IMR-90 (cell line): ENCODE measurements at regions not wholly inside any gene's neighbourhood (a gene's known extent, or its start where the extent isn't known, plus 50 kb on each side); places are given as distances from the start of the nearest gene placed in this dataset.

ENCODE experiments used
- BHLHE40 ChIP-seq: fragments of 150-350 bp; IDR thresholded peaks from 2 replicates; pipeline ENCODE4 v1.6.1; 2016; ENCODE audit warnings: mild to moderate bottlenecking, low read depth, low read length
- CTCF ChIP-seq: conservative IDR thresholded peaks from 2 replicates; pipeline ENCODE4 v1.5.1; 2012; ENCODE audit warnings: mild to moderate bottlenecking, low read depth, low read length, improper control_type of control experiment
- MAFK ChIP-seq: IDR thresholded peaks from 2 replicates; pipeline ENCODE4 v1.6.1; 2012; ENCODE audit warnings: low read depth, low read length, improper control_type of control experiment
- MAZ ChIP-seq: IDR thresholded peaks from 2 replicates; pipeline ENCODE4 v1.6.1; 2012; ENCODE audit warnings: low read depth, mild to moderate bottlenecking, low read length, improper control_type of control experiment, moderate library complexity, borderline replicate concordance
- MXI1 ChIP-seq: IDR thresholded peaks from 2 replicates; pipeline ENCODE4 v1.6.1; 2012; ENCODE audit warnings: low read depth, mild to moderate bottlenecking, low read length, moderate library complexity, borderline replicate concordance
- POLR2A ChIP-seq: IDR thresholded peaks from 2 replicates; pipeline ENCODE4 v1.6.1; 2012; ENCODE audit warnings: mild to moderate bottlenecking, low read depth, low read length
- SMC3 ChIP-seq: fragments of 150-350 bp; IDR thresholded peaks from 2 replicates; pipeline ENCODE4 v1.6.1; 2016; ENCODE audit warnings: low read depth, mild to moderate bottlenecking, antibody characterized with exemption, low read length, moderate library complexity
- TF ChIP-seq, protein P1 (sequence below): fragments of 150-350 bp; IDR thresholded peaks from 2 replicates; pipeline ENCODE4 v1.6.1; 2017; ENCODE audit warnings: mild to moderate bottlenecking, antibody characterized with exemption, low read length, low read depth

DNA sequence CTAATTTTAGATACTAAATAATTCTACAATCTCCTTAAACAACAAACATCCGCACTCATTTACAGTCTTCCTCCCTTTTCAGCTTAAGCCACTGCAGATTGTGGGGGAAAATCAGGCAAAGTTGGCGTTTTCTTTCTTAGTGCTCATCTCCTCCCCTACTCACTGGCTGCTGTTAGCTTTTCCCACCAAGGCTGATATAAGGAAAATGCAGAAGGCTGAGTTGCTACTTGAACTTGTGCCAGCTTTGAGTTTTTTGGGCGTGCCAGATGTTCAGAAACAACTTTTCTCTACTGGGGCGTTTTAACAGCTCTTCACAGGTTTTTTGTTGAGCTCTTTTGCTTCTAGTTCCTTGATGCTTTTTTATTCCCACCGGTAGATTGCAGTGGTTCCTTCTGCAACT is 222.0 kb downstream of the PYDC2 start:
- TF ChIP-seq CTCF (no peak), SMC3 (no peak), MAFK (no peak), MAZ (no peak), MXI1 (no peak), POLR2A (no peak), BHLHE40 (no peak)
- TF ChIP-seq, protein P1, sequence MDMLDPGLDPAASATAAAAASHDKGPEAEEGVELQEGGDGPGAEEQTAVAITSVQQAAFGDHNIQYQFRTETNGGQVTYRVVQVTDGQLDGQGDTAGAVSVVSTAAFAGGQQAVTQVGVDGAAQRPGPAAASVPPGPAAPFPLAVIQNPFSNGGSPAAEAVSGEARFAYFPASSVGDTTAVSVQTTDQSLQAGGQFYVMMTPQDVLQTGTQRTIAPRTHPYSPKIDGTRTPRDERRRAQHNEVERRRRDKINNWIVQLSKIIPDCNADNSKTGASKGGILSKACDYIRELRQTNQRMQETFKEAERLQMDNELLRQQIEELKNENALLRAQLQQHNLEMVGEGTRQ, result no peak
